HL-60 (cell line): ENCODE measurements at regions not wholly inside any gene's neighbourhood (a gene's known extent, or its start where the extent isn't known, plus 50 kb on each side); places are given as distances from the start of the nearest gene placed in this dataset.

ENCODE experiments used
- CTCF ChIP-seq: IDR thresholded peaks from one replicate; pipeline ENCODE4 v1.5.1; 2011; ENCODE audit warnings: low read length, control low read depth, inconsistent platforms; ENCODE audit not compliant: insufficient read depth
- POLR2AphosphoS5 ChIP-seq: IDR thresholded peaks from 2 replicates; pipeline ENCODE4 v1.6.1; 2012; ENCODE audit warnings: low read depth
- SPI1 ChIP-seq: IDR thresholded peaks from 2 replicates; pipeline ENCODE4 v1.6.1; 2012; ENCODE audit warnings: low read depth, mild to moderate bottlenecking, borderline replicate concordance
- TF ChIP-seq, protein P1 (sequence below): IDR thresholded peaks from 2 replicates; pipeline ENCODE4 v1.6.1; 2012; ENCODE audit warnings: low read depth; ENCODE audit not compliant: insufficient replicate concordance

GRCh38 chrX:67949270-67949669, 405.4 kb downstream of the AR start:
- TF ChIP-seq CTCF (no peak), POLR2AphosphoS5 (no peak), SPI1 (no peak)
- TF ChIP-seq, protein P1, sequence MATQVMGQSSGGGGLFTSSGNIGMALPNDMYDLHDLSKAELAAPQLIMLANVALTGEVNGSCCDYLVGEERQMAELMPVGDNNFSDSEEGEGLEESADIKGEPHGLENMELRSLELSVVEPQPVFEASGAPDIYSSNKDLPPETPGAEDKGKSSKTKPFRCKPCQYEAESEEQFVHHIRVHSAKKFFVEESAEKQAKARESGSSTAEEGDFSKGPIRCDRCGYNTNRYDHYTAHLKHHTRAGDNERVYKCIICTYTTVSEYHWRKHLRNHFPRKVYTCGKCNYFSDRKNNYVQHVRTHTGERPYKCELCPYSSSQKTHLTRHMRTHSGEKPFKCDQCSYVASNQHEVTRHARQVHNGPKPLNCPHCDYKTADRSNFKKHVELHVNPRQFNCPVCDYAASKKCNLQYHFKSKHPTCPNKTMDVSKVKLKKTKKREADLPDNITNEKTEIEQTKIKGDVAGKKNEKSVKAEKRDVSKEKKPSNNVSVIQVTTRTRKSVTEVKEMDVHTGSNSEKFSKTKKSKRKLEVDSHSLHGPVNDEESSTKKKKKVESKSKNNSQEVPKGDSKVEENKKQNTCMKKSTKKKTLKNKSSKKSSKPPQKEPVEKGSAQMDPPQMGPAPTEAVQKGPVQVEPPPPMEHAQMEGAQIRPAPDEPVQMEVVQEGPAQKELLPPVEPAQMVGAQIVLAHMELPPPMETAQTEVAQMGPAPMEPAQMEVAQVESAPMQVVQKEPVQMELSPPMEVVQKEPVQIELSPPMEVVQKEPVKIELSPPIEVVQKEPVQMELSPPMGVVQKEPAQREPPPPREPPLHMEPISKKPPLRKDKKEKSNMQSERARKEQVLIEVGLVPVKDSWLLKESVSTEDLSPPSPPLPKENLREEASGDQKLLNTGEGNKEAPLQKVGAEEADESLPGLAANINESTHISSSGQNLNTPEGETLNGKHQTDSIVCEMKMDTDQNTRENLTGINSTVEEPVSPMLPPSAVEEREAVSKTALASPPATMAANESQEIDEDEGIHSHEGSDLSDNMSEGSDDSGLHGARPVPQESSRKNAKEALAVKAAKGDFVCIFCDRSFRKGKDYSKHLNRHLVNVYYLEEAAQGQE: no peak
